BJ (cell line): ENCODE measurements at regions not wholly inside any gene's neighbourhood (a gene's known extent, or its start where the extent isn't known, plus 50 kb on each side); places are given as distances from the start of the nearest gene placed in this dataset.

Source experiments
- CTCF ChIA-PET: fragments of 350-600 bp; formaldehyde crosslinking; extraction: SDS; loops from one replicate; lab custom pipeline; 2021; ENCODE audit warnings: antibody characterized with exemption, inconsistent platforms; lab: Yijun Ruan, JAX
- POLR2A ChIA-PET: fragments of 300-600 bp; sonication (Branson Sonifier 250); formaldehyde crosslinking; extraction: SDS; loops from one replicate; lab custom pipeline; 2021; ENCODE audit warnings: antibody characterized with exemption; lab: Charles Lee
- DNase-seq: peaks from one replicate; pipeline ENCODE4 v3.0.0-alpha.2; 2011; ENCODE audit warnings: low read depth
- H3K27me3 ChIP-seq: 2 replicates; pipeline ENCODE4 v1.6.0; 2011; ENCODE audit warnings: low read length; ENCODE audit not compliant: control insufficient read depth, insufficient read depth
- H3K36me3 ChIP-seq: 2 replicates; pipeline ENCODE4 v1.5.1; 2011; ENCODE audit warnings: low read length; ENCODE audit not compliant: control insufficient read depth, insufficient read depth
- H3K4me3 ChIP-seq: 2 replicates; pipeline ENCODE4 v1.5.1; 2011; ENCODE audit warnings: low read depth, mild to moderate bottlenecking, control low read depth, low read length
- TF ChIP-seq, protein P1 (sequence below): IDR thresholded peaks from 2 replicates; pipeline ENCODE4 v1.5.1; 2011; ENCODE audit warnings: low read depth, mild to moderate bottlenecking, control low read depth, inconsistent platforms, low read length, moderate library complexity; ENCODE audit not compliant: insufficient read depth

- Histone ChIP-seq H3K27me3 (no peaks in the 10 kb centered on the region), H3K36me3 (0 out of 2 replicates have a peak, but pooled peaks cover 2% of the 10 kb centered on the region), H3K4me3 (no peak overlapping the region)
- POLR2A ChIA-PET = no interaction called here
- CTCF ChIA-PET = interaction anchor here (1.7 kb wide), 1 partner anchor 96 kb away, joined by 4 read pairs; a partner anchor contains a TSS
- DNase-seq = no peak
- TF ChIP-seq, protein P1, sequence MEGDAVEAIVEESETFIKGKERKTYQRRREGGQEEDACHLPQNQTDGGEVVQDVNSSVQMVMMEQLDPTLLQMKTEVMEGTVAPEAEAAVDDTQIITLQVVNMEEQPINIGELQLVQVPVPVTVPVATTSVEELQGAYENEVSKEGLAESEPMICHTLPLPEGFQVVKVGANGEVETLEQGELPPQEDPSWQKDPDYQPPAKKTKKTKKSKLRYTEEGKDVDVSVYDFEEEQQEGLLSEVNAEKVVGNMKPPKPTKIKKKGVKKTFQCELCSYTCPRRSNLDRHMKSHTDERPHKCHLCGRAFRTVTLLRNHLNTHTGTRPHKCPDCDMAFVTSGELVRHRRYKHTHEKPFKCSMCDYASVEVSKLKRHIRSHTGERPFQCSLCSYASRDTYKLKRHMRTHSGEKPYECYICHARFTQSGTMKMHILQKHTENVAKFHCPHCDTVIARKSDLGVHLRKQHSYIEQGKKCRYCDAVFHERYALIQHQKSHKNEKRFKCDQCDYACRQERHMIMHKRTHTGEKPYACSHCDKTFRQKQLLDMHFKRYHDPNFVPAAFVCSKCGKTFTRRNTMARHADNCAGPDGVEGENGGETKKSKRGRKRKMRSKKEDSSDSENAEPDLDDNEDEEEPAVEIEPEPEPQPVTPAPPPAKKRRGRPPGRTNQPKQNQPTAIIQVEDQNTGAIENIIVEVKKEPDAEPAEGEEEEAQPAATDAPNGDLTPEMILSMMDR = no peak
Measured at GRCh38 chr18:46269275-46269674, 165.1 kb downstream of the HAUS1 start.

DNA sequence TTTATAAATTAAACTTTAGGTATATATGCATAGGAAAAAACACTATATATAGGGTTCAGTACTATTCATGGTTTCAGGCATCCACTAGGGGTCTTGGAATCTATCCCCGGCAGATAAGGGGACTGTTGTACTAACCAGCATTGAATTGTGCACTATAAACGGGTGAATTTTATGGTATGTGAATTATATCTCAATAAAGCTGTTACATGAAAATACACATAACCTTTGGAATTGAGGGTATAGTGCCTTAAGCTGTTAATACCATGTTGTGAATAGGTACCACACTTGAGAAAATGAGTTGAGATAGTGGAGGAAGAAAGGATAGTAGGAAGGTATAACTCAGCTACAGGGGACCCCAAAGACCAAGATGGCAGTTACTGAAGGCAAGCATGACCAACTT is 167.3 kb downstream of the HAUS1 start:
- H3K4me3 ChIP-seq = no peak overlapping the region
- no peaks in the 10 kb centered on the region for H3K27me3 ChIP-seq
- no peaks in the 10 kb centered on the region for H3K36me3 ChIP-seq
- DNase-seq = no peak
- ChIA-PET CTCF (interaction anchor here (0.5 to 2.9 kb wide), 3 partner anchors 9 to 102 kb away, joined by 3 to 10 read pairs (median 5); no protein-coding TSS in a partner anchor), POLR2A (no interaction called here)
- TF ChIP-seq, protein P1 = no peak

- Histone ChIP-seq H3K27me3 (no peaks in the 10 kb centered on the region), H3K4me3 (no peak overlapping the region), H3K36me3 (no peaks in the 10 kb centered on the region)
- no peak for DNase-seq
- TF ChIP-seq, protein P1 = no peak
- ChIA-PET CTCF (interaction anchor here (0.7 to 6.2 kb wide), 2 partner anchors 100 to 132 kb away, joined by 3 to 29 read pairs; a partner anchor contains a TSS), POLR2A (no interaction called here)
Measured at GRCh38 chr18:46273861-46274260, 169.7 kb downstream of the HAUS1 start.

DNA sequence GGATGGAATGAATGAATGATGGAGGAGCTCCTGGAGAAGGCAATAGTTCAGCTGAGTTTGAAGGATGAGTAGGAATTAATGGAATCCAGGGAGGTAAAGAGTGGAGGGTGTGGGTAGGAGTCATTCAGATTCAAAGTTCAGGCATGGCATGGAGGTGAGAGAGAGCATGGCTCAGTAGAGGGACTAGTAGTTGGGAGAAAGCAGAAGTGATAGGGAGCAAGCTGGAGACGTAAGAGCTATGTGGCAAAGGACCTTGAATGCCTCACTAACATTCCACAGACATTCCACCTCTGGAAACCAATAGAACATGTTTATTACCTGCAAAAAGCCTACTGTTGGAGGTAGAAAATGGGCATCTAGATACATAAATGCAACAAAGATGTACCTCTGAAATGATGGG is 170.1 kb downstream of the HAUS1 start:
- Histone ChIP-seq H3K36me3 (no peaks in the 10 kb centered on the region), H3K27me3 (no peaks in the 10 kb centered on the region), H3K4me3 (no peak overlapping the region)
- TF ChIP-seq, protein P1 = no peak
- no peak for DNase-seq
- ChIA-PET POLR2A (interaction anchor here (0.6 kb wide), 1 partner anchor 98 kb away, joined by 3 read pairs; no protein-coding TSS in a partner anchor), CTCF (interaction anchor here (0.7 to 6.2 kb wide), 2 partner anchors 101 to 133 kb away, joined by 3 to 29 read pairs; a partner anchor contains a TSS)

DNA sequence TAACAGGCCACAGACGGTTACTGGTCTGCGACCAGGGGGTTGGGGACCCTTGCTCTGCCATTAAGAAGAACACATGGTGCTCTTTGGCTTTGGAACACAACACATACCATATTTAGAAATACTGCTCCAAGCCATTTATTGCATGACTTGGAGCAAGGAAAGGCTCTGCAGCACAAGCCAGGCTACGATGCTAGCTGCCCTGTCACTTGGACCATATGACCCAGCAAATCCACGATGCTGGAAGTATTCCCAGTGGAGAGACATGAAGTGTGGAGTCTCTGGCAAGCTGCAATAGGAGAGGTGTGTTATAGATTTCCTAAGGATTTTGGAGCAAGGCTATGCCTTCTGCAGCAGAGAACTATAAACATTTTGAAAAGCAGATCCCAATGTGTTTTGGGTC is 171.2 kb downstream of the HAUS1 start:
- TF ChIP-seq, protein P1 = no peak
- ChIA-PET CTCF (interaction anchor here (1.1 to 6.2 kb wide), 4 partner anchors 10 to 102 kb away, joined by 3 to 29 read pairs (median 3); a partner anchor contains a TSS), POLR2A (no interaction called here)
- H3K27me3 ChIP-seq = no peaks in the 10 kb centered on the region
- H3K36me3 ChIP-seq = no peaks in the 10 kb centered on the region
- DNase-seq = no peak
- no peak overlapping the region for H3K4me3 ChIP-seq
